HepG2 (cell line): ENCODE measurements at regions not wholly inside any gene's neighbourhood (a gene's known extent, or its start where the extent isn't known, plus 50 kb on each side); places are given as distances from the start of the nearest gene placed in this dataset.

Source experiments
- ATAC-seq: fragments of 200-7000 bp; cut with Tn5 transposase; 3 replicates; pipeline ENCODE4 v1.9.1; 2020; ENCODE audit warnings: mild to moderate bottlenecking, moderate library complexity
- BruUV-seq: library from RNA; stranded (reverse); fragments of 400-500 nt; replicated peaks from 2 replicates; lab custom pipeline; 2021; lab: Mats Ljungman, UMichigan
- CTCF ChIA-PET: fragments of 300-600 bp; formaldehyde crosslinking; extraction: SDS; loops from one replicate; lab custom pipeline; 2021; ENCODE audit warnings: low total read pairs, inconsistent platforms, low intra/inter-chr PET ratio; lab: Yijun Ruan, JAX
- POLR2A ChIA-PET: fragments of 350-600 bp; sonication (Branson Sonifier 250); formaldehyde crosslinking; loops from one replicate; lab custom pipeline; 2020; ENCODE audit warnings: antibody characterized with exemption, inconsistent platforms; lab: Yijun Ruan, JAX
- DNase-seq: peaks from one replicate; pipeline ENCODE4 v3.0.0-alpha.2; 2015; ENCODE audit warnings: low spot score
- FAIRE-seq: peaks from 3 replicates; lab custom pipeline; 2011; peaks lifted over from hg19 to GRCh38; lab: Jason Lieb, UNC
- H2AFZ ChIP-seq: one replicate; pipeline ENCODE4 v1.6.1; 2011; ENCODE audit warnings: low read length, inconsistent platforms
- H3K27ac ChIP-seq: fragments of 300-600 bp; 3 replicates; pipeline ENCODE4 v1.8.0; 2011; ENCODE audit warnings: mixed run types, mild to moderate bottlenecking, mixed read lengths, low read length, inconsistent platforms; ENCODE audit not compliant: insufficient read depth; ENCODE audit errors: extremely low read length
- H3K27me3 ChIP-seq, 2 experiments: fragments of 200-600 bp in 1 of 2; 2 replicates in 1 of 2; 3 replicates in 1 of 2; pipeline versions ENCODE4 v1.6.0 to v1.8.0; 2011; ENCODE audit warnings: low read length in 2 of 2, mild to moderate bottlenecking in 2 of 2, moderate library complexity in 2 of 2, inconsistent platforms in 1 of 2; ENCODE audit not compliant: insufficient read depth in 2 of 2, control insufficient read depth in 1 of 2
- H3K36me3 ChIP-seq, 2 experiments: fragments of 200-600 bp in 1 of 2; replicated peaks in 1 of 2; 2 replicates in 1 of 2; 3 replicates in 1 of 2; pipeline versions ENCODE4 v1.5.1 to v1.8.0; 2011; ENCODE audit warnings: low read length in 2 of 2, inconsistent platforms in 1 of 2; ENCODE audit not compliant: insufficient read depth in 2 of 2, control insufficient read depth in 1 of 2
- H3K4me1 ChIP-seq: 2 replicates; pipeline ENCODE4 v1.5.1; 2012; ENCODE audit warnings: low read length, inconsistent platforms; ENCODE audit not compliant: insufficient read depth
- H3K4me2 ChIP-seq: 2 replicates; pipeline ENCODE4 v1.6.0; 2011; ENCODE audit warnings: low read depth, low read length, inconsistent platforms
- H3K4me3 ChIP-seq, 3 experiments: fragments of 200-600 bp in 1 of 3; sonication (generic), shearing (Covaris generic) in 1 of 3; replicated peaks in 1 of 3; 2 replicates each; pipeline ENCODE4 v1.5.1; 2011 to 2016; ENCODE audit warnings: low read length in 3 of 3, inconsistent platforms in 2 of 3, low read depth in 2 of 3, mild to moderate bottlenecking in 2 of 3, control low read depth in 1 of 3, mixed read lengths in 1 of 3; ENCODE audit not compliant: insufficient read depth in 1 of 3
- H3K79me2 ChIP-seq: one replicate; pipeline ENCODE4 v1.6.1; 2011; ENCODE audit warnings: low read length, inconsistent platforms; ENCODE audit not compliant: insufficient read depth
- H3K9ac ChIP-seq: 2 replicates; pipeline ENCODE4 v1.6.0; 2011; ENCODE audit warnings: mild to moderate bottlenecking, low read depth, low read length, inconsistent platforms; ENCODE audit not compliant: insufficient read depth
- H3K9me3 ChIP-seq: 2 replicates; pipeline ENCODE4 v1.5.1; 2012; ENCODE audit warnings: mild to moderate bottlenecking, low read length
- H4K20me1 ChIP-seq: 2 replicates; pipeline ENCODE4 v1.6.0; 2011; ENCODE audit warnings: inconsistent platforms, mild to moderate bottlenecking, low read length, moderate library complexity; ENCODE audit not compliant: insufficient read depth
- CAMTA2 ChIP-seq: sonication (generic); formaldehyde crosslinking; IDR thresholded peaks from 2 replicates; pipeline ENCODE4 v1.4.0; 2020; ENCODE audit warnings: mild to moderate bottlenecking, missing genetic modification reagents, borderline replicate concordance
- CSRNP1 ChIP-seq: sonication (generic); formaldehyde crosslinking; IDR thresholded peaks from 2 replicates; pipeline ENCODE4 v1.8.1; 2023; ENCODE audit warnings: mild to moderate bottlenecking, missing genetic modification reagents
- HOXA9 ChIP-seq: sonication (generic); formaldehyde crosslinking; IDR thresholded peaks from 2 replicates; pipeline ENCODE4 v1.8.1; 2022; ENCODE audit warnings: missing genetic modification reagents, mild to moderate bottlenecking, moderate library complexity, borderline replicate concordance
- KDM5A ChIP-seq: fragments of 200-600 bp; sonication (generic); IDR thresholded peaks from 2 replicates; pipeline ENCODE4 v1.7.0; 2018; ENCODE audit warnings: antibody characterized with exemption, mild to moderate bottlenecking, low read length, borderline replicate concordance
- PHF8 ChIP-seq: sonication (generic); formaldehyde crosslinking; IDR thresholded peaks from 2 replicates; pipeline ENCODE4 v1.5.0; 2020; ENCODE audit warnings: missing genetic modification reagents
- RAD21 ChIP-seq: fragments of 450-650 bp; formaldehyde crosslinking; IDR thresholded peaks from 2 replicates; pipeline ENCODE4 v1.5.0; 2020; ENCODE audit warnings: mild to moderate bottlenecking
- RCOR2 ChIP-seq: IDR thresholded peaks from 2 replicates; pipeline ENCODE4 v1.6.1; 2016; ENCODE audit warnings: missing biosample characterization, missing genetic modification reagents
- TIGD3 ChIP-seq: sonication (generic); formaldehyde crosslinking; IDR thresholded peaks from 2 replicates; pipeline ENCODE4 v1.5.1; 2020; ENCODE audit warnings: mild to moderate bottlenecking, missing genetic modification reagents, borderline replicate concordance
- ZBTB7B ChIP-seq: sonication (generic); formaldehyde crosslinking; IDR thresholded peaks from 2 replicates; pipeline ENCODE4 v1.4.0; 2020; ENCODE audit warnings: missing genetic modification reagents
- ZC3H13 ChIP-seq: sonication (generic); formaldehyde crosslinking; IDR thresholded peaks from 2 replicates; pipeline ENCODE4 v1.8.1; 2023; ENCODE audit warnings: mild to moderate bottlenecking, missing genetic modification reagents, moderate library complexity
- ZFYVE20 ChIP-seq: sonication (generic); formaldehyde crosslinking; IDR thresholded peaks from 2 replicates; pipeline ENCODE4 v1.8.0; 2023; ENCODE audit warnings: low read depth, mild to moderate bottlenecking, moderate library complexity, missing genetic modification reagents, borderline replicate concordance
- ZNF17 ChIP-seq: sonication (generic); formaldehyde crosslinking; IDR thresholded peaks from 2 replicates; pipeline ENCODE4 v1.5.0; 2020; ENCODE audit warnings: mild to moderate bottlenecking, missing genetic modification reagents
- ZNF503 ChIP-seq: sonication (generic); formaldehyde crosslinking; IDR thresholded peaks from 2 replicates; pipeline ENCODE4 v1.4.0; 2020; ENCODE audit warnings: missing genetic modification reagents
- ZNF570 ChIP-seq: sonication (generic); formaldehyde crosslinking; IDR thresholded peaks from 2 replicates; pipeline ENCODE4 v1.4.0; 2020; ENCODE audit warnings: mild to moderate bottlenecking, missing genetic modification reagents, borderline replicate concordance
- ZNF746 ChIP-seq: sonication (generic); formaldehyde crosslinking; IDR thresholded peaks from 2 replicates; pipeline ENCODE4 v1.8.0; 2022; ENCODE audit warnings: mild to moderate bottlenecking, missing genetic modification reagents
- WGBS: methylation state at CpG from one replicate; pipeline ENCODE4 v1.1.6; 2017; ENCODE audit warnings: low lambda C conversion rate; 5-methylcytosine and 5-hydroxymethylcytosine counted together
- in situ Hi-C: cut with HindIII; loops from 2 replicates; pipeline ENCODE4 v1.10.0; 2017; ENCODE audit warnings: low pct_unique_long_range_greater_than_20kb; ENCODE audit not compliant: extremely low pct_ligation_motif_present
- intact Hi-C: fragments of 100-400 bp; cut with micrococcal nuclease; formaldehyde crosslinking; loops from one replicate; pipeline ENCODE4 v1.10.0; 2022; ENCODE audit not compliant: unreplicated experiment
- TF ChIP-seq, protein P1 (sequence below): sonication (generic); formaldehyde crosslinking; conservative IDR thresholded peaks from 2 replicates; pipeline ENCODE4 v1.4.0; 2020; ENCODE audit warnings: missing genetic modification reagents

GRCh38 chr17:13306310-13306962 is 288.6 kb upstream of the ELAC2 start (continued):
- no peak for TF ChIP-seq ZNF570 (CRISPR knock-in tag)
- no peak for TF ChIP-seq CAMTA2 (CRISPR knock-in tag)
- TF ChIP-seq, all 625 proteins: peak for 41

DNA sequence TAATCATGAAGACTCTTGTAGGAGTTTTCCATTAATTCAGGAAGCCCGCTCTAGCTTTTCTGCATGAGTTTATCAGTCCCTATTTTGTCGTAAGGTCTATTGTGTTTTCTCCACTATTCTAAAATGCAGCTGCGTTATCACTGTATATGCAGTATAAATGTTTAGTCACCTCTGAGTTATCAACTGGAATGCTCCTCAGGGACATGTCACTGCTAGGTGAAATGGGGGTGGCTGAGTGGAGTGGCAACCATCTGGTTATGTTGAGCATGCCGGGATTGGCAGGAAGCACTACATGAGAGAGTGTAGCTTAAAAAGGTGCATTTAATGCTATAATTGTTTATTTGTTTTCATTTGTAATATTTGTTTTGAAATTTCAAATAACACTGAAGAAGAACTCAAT is 285.2 kb upstream of the ELAC2 start:
- no peak overlapping the region for H3K4me3 ChIP-seq
- no peaks in the 10 kb centered on the region for H3K9me3 ChIP-seq
- ChIA-PET POLR2A (no interaction called here), CTCF (no interaction called here)
- H2AFZ ChIP-seq, result no peak overlapping the region
- no peak overlapping the region for H3K4me2 ChIP-seq
- no peak overlapping the region for H3K9ac ChIP-seq
- no peak for ATAC-seq
- peaks cover 11% of the 10 kb centered on the region for H3K4me1 ChIP-seq
- no peaks in the 10 kb centered on the region for H4K20me1 ChIP-seq
- H3K36me3 ChIP-seq, result no peaks in the 10 kb centered on the region
- H3K79me2 ChIP-seq, result no peaks in the 10 kb centered on the region
- 60% methylated on average over 4 of the region's 4 CpGs for WGBS
- H3K27ac ChIP-seq, result no peak overlapping the region
- no peaks in the 10 kb centered on the region for H3K27me3 ChIP-seq
- no peak for DNase-seq
- no peak for FAIRE-seq
- BruUV-seq, result no TSS peak
- intact Hi-C loops, result no loop called here
- in situ Hi-C loops, result no loop called here
- no peak for TF ChIP-seq TIGD3 (CRISPR knock-in tag)
- TF ChIP-seq HOXA9 (CRISPR knock-in tag), result no peak
- no peak for TF ChIP-seq ZNF746 (CRISPR knock-in tag)
- no peak for TF ChIP-seq ZFYVE20
- no peak for TF ChIP-seq ZNF503
- TF ChIP-seq, protein P1, sequence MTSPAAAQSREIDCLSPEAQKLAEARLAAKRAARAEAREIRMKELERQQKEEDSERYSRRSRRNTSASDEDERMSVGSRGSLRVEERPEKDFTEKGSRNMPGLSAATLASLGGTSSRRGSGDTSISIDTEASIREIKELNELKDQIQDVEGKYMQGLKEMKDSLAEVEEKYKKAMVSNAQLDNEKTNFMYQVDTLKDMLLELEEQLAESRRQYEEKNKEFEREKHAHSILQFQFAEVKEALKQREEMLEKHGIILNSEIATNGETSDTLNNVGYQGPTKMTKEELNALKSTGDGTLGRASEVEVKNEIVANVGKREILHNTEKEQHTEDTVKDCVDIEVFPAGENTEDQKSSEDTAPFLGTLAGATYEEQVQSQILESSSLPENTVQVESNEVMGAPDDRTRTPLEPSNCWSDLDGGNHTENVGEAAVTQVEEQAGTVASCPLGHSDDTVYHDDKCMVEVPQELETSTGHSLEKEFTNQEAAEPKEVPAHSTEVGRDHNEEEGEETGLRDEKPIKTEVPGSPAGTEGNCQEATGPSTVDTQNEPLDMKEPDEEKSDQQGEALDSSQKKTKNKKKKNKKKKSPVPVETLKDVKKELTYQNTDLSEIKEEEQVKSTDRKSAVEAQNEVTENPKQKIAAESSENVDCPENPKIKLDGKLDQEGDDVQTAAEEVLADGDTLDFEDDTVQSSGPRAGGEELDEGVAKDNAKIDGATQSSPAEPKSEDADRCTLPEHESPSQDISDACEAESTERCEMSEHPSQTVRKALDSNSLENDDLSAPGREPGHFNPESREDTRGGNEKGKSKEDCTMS (CRISPR knock-in tag), result no peak
- no peak for TF ChIP-seq RAD21
- TF ChIP-seq CSRNP1 (CRISPR knock-in tag), result no peak
- TF ChIP-seq KDM5A, result no peak
- no peak for TF ChIP-seq ZNF17 (CRISPR knock-in tag)
- TF ChIP-seq RCOR2 (CRISPR knock-in tag), result no peak
- no peak for TF ChIP-seq ZC3H13
- TF ChIP-seq PHF8 (CRISPR knock-in tag), result no peak
- no peak for TF ChIP-seq ZBTB7B (CRISPR knock-in tag)
